GM12892 (cell line): ENCODE measurements at regions not wholly inside any gene's neighbourhood (a gene's known extent, or its start where the extent isn't known, plus 50 kb on each side); places are given as distances from the start of the nearest gene placed in this dataset.

Source experiments
- POLR2A ChIP-seq: IDR thresholded peaks from 2 replicates; pipeline ENCODE4 v1.6.1; 2011; ENCODE audit warnings: low read depth, low read length, control low read depth
- TAF1 ChIP-seq: IDR thresholded peaks from 2 replicates; pipeline ENCODE4 v1.6.1; 2011; ENCODE audit warnings: low read depth, mild to moderate bottlenecking, control low read depth, low read length, borderline replicate concordance

GRCh38 chr5:31131381-31131891 is 62.0 kb upstream of the CDH6 start:
- TF ChIP-seq POLR2A = no peak
- TF ChIP-seq TAF1 = no peak
